ES-I3 (cell line): ENCODE measurements at regions not wholly inside any gene's neighbourhood (a gene's known extent, or its start where the extent isn't known, plus 50 kb on each side); places are given as distances from the start of the nearest gene placed in this dataset.

Experiments used
- H3K36me3 ChIP-seq: 2 replicates; pipeline ENCODE4 v1.6.1; 2013; ENCODE audit warnings: mild to moderate bottlenecking, low read length, control low read depth, moderate library complexity; ENCODE audit not compliant: insufficient read depth
- H3K4me1 ChIP-seq: 2 replicates; pipeline ENCODE4 v1.6.1; 2013; ENCODE audit warnings: mild to moderate bottlenecking, control low read depth, low read length; ENCODE audit not compliant: insufficient read depth
- H3K9ac ChIP-seq: 2 replicates; pipeline ENCODE4 v1.6.1; 2013; ENCODE audit warnings: low read depth, mild to moderate bottlenecking, low read length, moderate library complexity
- H3K9me3 ChIP-seq: 2 replicates; pipeline ENCODE4 v1.6.1; 2013; ENCODE audit warnings: mild to moderate bottlenecking, low read length, moderate library complexity; ENCODE audit not compliant: control insufficient read depth, insufficient read depth

GRCh38 chr13:61672756-61673155, 257.1 kb upstream of the PCDH20 start:
- Histone ChIP-seq H3K4me1 (no peaks in the 10 kb centered on the region), H3K36me3 (no peaks in the 10 kb centered on the region), H3K9ac (no peak overlapping the region), H3K9me3 (no peaks in the 10 kb centered on the region)

GRCh38 chr13:61670384-61671161, 254.9 kb upstream of the PCDH20 start:
- H3K9me3 ChIP-seq, result no peaks in the 10 kb centered on the region
- no peaks in the 10 kb centered on the region for H3K4me1 ChIP-seq
- no peaks in the 10 kb centered on the region for H3K36me3 ChIP-seq
- no peak overlapping the region for H3K9ac ChIP-seq

GRCh38 chr13:61664801-61665705, 249.4 kb upstream of the PCDH20 start:
- no peaks in the 10 kb centered on the region for H3K9me3 ChIP-seq
- H3K9ac ChIP-seq, result no peak overlapping the region
- no peaks in the 10 kb centered on the region for H3K4me1 ChIP-seq
- no peaks in the 10 kb centered on the region for H3K36me3 ChIP-seq

GRCh38 chr13:61654481-61654880, 238.8 kb upstream of the PCDH20 start:
- H3K36me3 ChIP-seq, result no peaks in the 10 kb centered on the region
- H3K4me1 ChIP-seq, result no peaks in the 10 kb centered on the region
- no peak overlapping the region for H3K9ac ChIP-seq
- H3K9me3 ChIP-seq, result no peaks in the 10 kb centered on the region

- H3K4me1 ChIP-seq, result no peaks in the 10 kb centered on the region
- H3K9ac ChIP-seq, result no peak overlapping the region
- no peaks in the 10 kb centered on the region for H3K9me3 ChIP-seq
- H3K36me3 ChIP-seq, result no peaks in the 10 kb centered on the region
Observed at GRCh38 chr13:61648547-61648946, 232.9 kb upstream of the PCDH20 start.

GRCh38 chr13:61612192-61612591, 196.5 kb upstream of the PCDH20 start:
- Histone ChIP-seq H3K9me3 (no peaks in the 10 kb centered on the region), H3K4me1 (no peaks in the 10 kb centered on the region), H3K9ac (no peak overlapping the region), H3K36me3 (no peaks in the 10 kb centered on the region)

GRCh38 chr13:61608138-61608537, 192.5 kb upstream of the PCDH20 start:
- Histone ChIP-seq H3K4me1 (no peaks in the 10 kb centered on the region), H3K9me3 (no peaks in the 10 kb centered on the region), H3K9ac (no peak overlapping the region), H3K36me3 (no peaks in the 10 kb centered on the region)

- Histone ChIP-seq H3K36me3 (no peaks in the 10 kb centered on the region), H3K9me3 (no peaks in the 10 kb centered on the region), H3K9ac (no peak overlapping the region), H3K4me1 (no peaks in the 10 kb centered on the region)
Observed at GRCh38 chr13:61600360-61601033, 184.8 kb upstream of the PCDH20 start.

- no peaks in the 10 kb centered on the region for H3K4me1 ChIP-seq
- no peaks in the 10 kb centered on the region; the same call in 1 of the 2 replicates for H3K9me3 ChIP-seq
- no peak overlapping the region for H3K9ac ChIP-seq
- no peaks in the 10 kb centered on the region for H3K36me3 ChIP-seq
Observed at GRCh38 chr13:61592489-61592888, 176.8 kb upstream of the PCDH20 start.

GRCh38 chr13:61575973-61576372, 160.3 kb upstream of the PCDH20 start:
- Histone ChIP-seq H3K36me3 (no peaks in the 10 kb centered on the region), H3K9ac (no peak overlapping the region), H3K4me1 (no peaks in the 10 kb centered on the region), H3K9me3 (no peaks in the 10 kb centered on the region)

GRCh38 chr13:61563645-61564044, 148.0 kb upstream of the PCDH20 start:
- Histone ChIP-seq H3K4me1 (no peaks in the 10 kb centered on the region), H3K9me3 (no peaks in the 10 kb centered on the region), H3K36me3 (no peaks in the 10 kb centered on the region), H3K9ac (no peak overlapping the region)

- H3K4me1 ChIP-seq, result no peaks in the 10 kb centered on the region
- no peaks in the 10 kb centered on the region for H3K9me3 ChIP-seq
- no peak overlapping the region for H3K9ac ChIP-seq
- H3K36me3 ChIP-seq, result no peaks in the 10 kb centered on the region
Observed at GRCh38 chr13:61546911-61547310, 131.3 kb upstream of the PCDH20 start.

GRCh38 chr13:61546413-61546812, 130.8 kb upstream of the PCDH20 start:
- Histone ChIP-seq H3K9me3 (no peaks in the 10 kb centered on the region), H3K36me3 (no peaks in the 10 kb centered on the region), H3K9ac (no peak overlapping the region)

GRCh38 chr13:61536433-61536832, 120.8 kb upstream of the PCDH20 start:
- Histone ChIP-seq H3K9me3 (no peaks in the 10 kb centered on the region), H3K4me1 (no peaks in the 10 kb centered on the region), H3K9ac (no peak overlapping the region), H3K36me3 (no peaks in the 10 kb centered on the region)

More at GRCh38 chr13:61546413-61546812, 130.8 kb upstream of the PCDH20 start:
- H3K4me1 ChIP-seq, result no peaks in the 10 kb centered on the region
